M059J (cell line): ENCODE measurements at regions not wholly inside any gene's neighbourhood (a gene's known extent, or its start where the extent isn't known, plus 50 kb on each side); places are given as distances from the start of the nearest gene placed in this dataset.
A peak's percentile ranks its signal among the peaks of the same experiment; 100 is the strongest.

Experiments
- DNase-seq: peaks from one replicate; pipeline ENCODE4 v3.0.0-alpha.2; 2012; ENCODE audit warnings: low read depth

DNA sequence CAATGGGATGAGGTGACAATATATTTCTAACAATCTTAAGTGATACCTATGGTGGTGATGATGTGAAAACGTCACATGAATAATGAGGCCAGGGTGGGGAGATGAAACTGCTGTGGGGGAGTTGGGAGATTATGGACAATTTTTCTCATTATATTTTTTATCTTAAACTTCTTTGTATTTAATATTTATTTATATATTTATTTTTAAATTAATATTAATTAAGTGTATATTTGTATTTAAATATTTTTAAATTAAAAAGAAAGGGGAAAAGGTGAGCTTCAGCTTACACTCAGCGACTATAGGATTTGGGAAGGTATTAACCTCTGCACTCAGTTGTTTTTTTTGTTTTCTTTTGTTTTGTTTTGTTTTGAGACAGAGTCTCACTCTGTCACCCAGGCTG is 158.7 kb downstream of the PSMG1 start:
- DNase-seq = no peak

- peak; percentile 90 for DNase-seq
These were observed 160.2 kb downstream of the PSMG1 start for GRCh38 chr21:39022863-39023693.

DNA sequence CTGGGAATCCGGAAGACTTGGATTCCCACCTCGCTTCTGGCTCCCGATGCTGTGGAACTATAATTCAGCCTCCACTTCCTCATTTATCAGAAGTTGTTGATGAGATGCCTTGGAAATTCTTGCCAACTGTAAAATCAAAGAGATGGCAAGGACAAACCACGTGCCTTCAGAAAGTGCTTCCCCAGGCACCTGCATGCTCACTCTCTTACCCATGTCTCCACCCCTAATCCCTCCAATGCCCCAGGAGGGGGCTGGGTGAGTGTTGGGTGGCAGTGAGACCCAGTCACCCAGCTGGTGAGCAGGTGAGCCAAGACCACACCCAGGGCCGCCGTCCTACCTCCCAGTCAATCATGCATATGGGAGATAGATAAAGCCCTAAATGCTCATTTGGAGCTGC is 160.8 kb downstream of the PSMG1 start:
- no peak for DNase-seq

DNA sequence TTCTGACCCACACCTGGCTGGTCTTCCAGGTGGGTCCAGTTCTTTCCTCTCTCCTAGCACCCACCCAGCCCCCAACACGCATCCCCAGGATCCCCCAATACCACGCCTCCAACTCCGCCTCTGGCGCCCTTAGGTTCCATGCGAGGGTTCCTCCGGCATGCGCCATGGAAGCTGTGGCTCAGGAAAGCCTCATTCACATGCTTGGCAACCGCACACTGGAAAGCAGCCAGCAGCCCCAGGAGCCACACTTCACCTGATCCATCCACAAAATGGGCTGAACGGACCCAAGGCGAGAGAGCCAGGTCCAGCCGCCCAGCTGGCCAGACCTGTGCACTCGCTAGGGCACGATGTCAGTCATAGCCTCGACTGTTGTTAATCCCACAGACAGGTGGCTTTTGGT is 161.2 kb downstream of the PSMG1 start:
- no peak for DNase-seq

DNA sequence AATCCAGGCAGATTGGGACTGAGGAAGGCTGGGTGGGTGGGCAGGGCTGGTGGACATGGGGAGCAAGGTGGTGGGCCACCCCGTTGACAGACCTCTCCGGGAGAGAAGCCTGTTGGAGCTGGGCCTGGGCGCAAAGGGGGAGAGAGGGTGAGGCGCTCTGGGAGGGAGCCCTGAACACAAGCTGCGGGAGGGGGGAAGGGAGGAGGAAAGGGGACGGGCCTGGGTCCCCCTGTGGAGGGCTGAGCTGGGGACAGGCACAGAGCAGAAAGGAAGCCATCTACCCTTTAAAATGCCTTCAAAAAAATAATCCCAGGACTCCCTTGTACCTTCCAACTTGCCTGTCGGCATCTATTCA is 161.8 kb downstream of the PSMG1 start:
- DNase-seq = no peak

GRCh38 chr21:39020751-39021477 is 162.3 kb downstream of the PSMG1 start:
- peak; percentile 75 for DNase-seq

GRCh38 chr21:39018730-39019129 is 164.5 kb downstream of the PSMG1 start:
- DNase-seq = no peak

- DNase-seq = peak; percentile 77
These were observed 166.4 kb downstream of the PSMG1 start for GRCh38 chr21:39016740-39017315.

DNA sequence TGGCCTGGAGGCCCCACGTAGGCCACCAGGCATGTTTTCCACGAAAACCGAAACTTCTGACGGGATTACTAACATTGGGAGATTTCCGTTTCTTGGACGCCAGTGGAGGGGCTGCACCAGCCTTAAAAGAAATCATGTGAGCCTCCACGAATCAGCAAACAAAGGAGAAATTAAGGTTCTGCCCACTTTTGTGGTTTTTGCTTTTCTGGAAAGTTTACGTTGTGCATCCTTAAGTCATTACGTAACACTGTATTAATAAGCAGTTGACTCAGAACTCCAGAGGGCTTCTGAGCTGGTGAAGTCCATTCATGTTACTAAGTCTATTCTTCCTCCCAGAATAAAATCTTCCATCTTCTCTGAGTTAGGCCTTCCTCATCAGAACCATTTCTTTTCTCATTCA is 168.5 kb downstream of the PSMG1 start:
- peak; percentile 99 for DNase-seq

DNA sequence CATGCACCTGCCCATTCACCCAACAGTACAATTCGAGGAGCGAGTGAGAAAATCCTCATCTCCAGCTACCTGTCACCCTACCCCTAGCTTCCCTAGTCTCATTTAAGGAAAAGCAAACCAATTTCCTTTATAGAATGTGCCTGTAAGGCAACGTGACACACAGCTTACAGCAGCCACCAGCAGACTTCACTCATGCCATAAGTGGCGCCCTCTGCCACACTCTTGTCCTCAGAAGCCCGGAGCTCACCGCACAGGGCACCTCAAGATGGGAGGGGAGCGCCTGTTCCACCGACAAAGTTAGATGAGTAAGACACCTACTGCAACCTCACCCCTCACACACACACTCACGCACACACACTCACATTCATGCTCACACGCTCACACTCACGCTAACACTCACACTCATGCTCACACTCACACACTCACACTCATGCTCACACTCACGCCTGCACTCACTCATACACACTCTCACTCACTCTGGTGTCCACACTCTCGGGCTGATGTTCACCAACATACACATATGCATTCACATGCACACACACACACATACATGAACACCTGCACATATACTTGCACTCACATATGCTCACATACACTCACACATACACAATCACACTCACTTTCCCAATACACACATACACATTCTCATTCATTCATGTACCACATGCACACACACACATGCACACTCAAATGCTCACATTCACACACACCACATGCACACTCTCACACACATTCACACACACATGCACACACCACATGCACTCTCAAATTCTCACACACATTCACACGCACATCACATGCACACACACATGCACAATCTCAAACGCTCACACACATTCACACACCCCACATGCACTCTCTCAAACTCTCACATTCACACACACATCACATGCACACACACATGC is 170.7 kb downstream of the PSMG1 start:
- peak; percentile 42 for DNase-seq

GRCh38 chr21:39011911-39012310 is 171.3 kb downstream of the PSMG1 start:
- DNase-seq = no peak

DNA sequence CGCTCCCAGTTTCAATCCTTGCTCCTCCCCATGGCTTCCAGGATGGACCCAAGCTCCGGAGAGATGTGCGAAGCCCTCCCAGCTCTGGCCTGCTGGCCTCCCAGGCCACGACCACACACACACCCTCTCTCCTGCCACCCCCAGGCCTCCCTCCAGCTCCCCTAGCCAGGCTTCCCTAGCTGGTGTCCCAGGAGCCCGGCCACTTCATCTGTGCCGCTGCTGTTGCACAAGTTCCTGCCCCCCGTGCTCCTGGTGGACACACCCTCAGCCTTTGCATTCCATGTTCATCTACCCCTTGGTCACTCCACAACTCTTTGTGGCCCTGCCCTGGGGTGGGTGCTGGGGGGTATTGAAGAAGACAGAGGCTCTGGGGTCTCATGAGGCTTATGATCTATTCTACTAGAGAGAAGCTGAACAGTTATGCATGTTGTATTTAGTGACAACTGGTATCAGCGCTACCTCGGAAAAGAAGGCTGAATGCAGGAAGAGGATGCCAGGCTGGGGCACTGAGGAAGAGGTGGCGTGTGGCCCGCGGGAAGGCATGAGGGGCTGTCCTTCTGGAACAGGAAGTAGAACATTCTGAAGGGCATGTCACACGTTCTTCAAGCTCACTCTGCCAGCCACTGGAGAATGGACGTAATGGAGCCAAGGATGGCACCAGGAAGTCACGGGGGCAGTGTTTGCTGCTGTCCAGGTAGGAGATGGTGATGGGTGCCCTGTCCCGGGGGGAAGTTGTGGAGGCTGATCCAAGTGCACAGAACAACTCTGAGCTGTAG is 172.4 kb downstream of the PSMG1 start:
- no peak for DNase-seq

DNA sequence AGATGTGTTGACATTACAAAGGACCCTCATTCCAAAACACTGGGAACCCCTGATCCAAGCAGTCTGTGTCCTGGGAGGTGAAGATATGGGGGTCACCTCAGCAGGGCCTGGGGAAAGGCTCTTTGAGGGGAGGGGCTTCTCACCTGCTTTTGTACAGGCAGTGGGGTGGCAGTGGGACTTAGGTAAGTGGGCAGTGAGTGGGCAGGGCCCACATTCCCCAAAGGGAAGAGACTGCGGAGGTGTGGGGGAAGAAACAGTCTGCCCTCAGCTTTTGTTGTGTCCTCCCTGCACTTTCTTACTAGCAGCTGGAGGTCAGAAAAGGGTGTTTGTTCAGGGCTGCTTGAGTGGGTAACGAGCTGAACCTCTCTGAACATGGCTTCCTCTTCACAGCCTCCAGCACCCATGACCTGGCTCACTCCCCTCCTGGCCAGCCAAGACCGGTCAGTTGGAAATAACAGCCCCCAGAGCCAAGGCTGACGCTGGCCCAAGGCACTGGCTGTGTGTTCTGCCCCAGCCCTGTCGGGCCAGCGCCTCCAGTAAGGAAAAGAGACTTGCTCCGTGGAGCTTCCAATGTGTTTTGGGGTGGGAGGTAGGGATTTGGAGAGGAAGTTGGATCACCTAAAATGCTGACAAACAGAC is 173.5 kb downstream of the PSMG1 start:
- DNase-seq = no peak

GRCh38 chr21:39007985-39008384 is 175.3 kb downstream of the PSMG1 start:
- no peak for DNase-seq

GRCh38 chr21:39007532-39007931 is 175.7 kb downstream of the PSMG1 start:
- no peak for DNase-seq

GRCh38 chr21:39006571-39007311 is 176.5 kb downstream of the PSMG1 start:
- DNase-seq = peak; percentile 22

GRCh38 chr21:39005502-39005787 is 177.8 kb downstream of the PSMG1 start:
- no peak for DNase-seq

- peak; percentile 30 for DNase-seq
These were observed 178.4 kb downstream of the PSMG1 start for GRCh38 chr21:39004634-39005501.

- DNase-seq = peak; percentile 65
These were observed 179.1 kb downstream of the PSMG1 start for GRCh38 chr21:39003982-39004633.
